GM12873 (cell line): ENCODE measurements at regions not wholly inside any gene's neighbourhood (a gene's known extent, or its start where the extent isn't known, plus 50 kb on each side); places are given as distances from the start of the nearest gene placed in this dataset.

Experiments used
- TF ChIP-seq, protein P1 (sequence below): IDR thresholded peaks from 2 replicates; pipeline ENCODE4 v1.5.1; 2012; ENCODE audit warnings: low read depth, mild to moderate bottlenecking, moderate library complexity, low read length, control low read depth; ENCODE audit not compliant: insufficient read depth; ENCODE audit errors: missing control alignments

- TF ChIP-seq, protein P1, sequence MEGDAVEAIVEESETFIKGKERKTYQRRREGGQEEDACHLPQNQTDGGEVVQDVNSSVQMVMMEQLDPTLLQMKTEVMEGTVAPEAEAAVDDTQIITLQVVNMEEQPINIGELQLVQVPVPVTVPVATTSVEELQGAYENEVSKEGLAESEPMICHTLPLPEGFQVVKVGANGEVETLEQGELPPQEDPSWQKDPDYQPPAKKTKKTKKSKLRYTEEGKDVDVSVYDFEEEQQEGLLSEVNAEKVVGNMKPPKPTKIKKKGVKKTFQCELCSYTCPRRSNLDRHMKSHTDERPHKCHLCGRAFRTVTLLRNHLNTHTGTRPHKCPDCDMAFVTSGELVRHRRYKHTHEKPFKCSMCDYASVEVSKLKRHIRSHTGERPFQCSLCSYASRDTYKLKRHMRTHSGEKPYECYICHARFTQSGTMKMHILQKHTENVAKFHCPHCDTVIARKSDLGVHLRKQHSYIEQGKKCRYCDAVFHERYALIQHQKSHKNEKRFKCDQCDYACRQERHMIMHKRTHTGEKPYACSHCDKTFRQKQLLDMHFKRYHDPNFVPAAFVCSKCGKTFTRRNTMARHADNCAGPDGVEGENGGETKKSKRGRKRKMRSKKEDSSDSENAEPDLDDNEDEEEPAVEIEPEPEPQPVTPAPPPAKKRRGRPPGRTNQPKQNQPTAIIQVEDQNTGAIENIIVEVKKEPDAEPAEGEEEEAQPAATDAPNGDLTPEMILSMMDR = no peak
Measured at GRCh38 chr15:97730315-97730714, 230.2 kb upstream of the ARRDC4 start.

DNA sequence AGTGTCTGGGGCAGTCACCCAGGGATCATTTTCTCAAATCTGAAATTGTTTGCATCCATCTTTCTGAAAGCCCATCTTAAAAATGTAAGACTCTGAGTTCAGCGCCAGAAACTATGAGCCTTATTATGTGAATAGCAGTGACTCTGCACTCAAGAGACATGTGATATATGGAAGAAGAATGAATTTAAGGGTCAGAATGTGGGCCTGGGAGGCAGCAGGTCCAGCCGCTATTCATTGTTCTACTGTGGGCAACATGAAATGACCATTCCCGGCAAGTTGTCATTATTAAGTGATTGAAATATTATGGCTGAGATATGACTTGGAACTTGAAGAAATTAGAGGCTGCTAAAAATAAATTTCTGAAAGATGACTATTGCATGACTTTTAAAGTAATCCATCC lies 228.6 kb upstream of the ARRDC4 start:
- TF ChIP-seq, protein P1 = no peak

DNA sequence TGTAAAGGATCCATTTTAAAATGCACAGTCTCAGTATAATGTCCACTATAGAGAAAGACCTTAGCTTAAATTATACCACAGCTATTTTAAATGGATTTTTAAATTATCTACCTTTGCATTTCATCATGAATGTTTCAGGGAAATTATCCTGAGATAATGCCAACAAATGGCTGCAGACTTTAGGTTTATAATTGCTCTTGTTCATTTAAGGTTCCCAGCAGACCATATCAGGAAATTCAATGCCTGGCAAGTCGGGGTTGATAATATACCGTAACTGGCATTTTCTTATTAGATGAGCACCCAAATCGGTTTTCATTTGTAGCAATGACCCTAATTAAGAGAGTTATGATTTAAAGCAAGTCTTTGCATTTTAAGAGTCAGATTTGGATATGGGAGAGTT lies 227.1 kb upstream of the ARRDC4 start:
- TF ChIP-seq, protein P1 = no peak

DNA sequence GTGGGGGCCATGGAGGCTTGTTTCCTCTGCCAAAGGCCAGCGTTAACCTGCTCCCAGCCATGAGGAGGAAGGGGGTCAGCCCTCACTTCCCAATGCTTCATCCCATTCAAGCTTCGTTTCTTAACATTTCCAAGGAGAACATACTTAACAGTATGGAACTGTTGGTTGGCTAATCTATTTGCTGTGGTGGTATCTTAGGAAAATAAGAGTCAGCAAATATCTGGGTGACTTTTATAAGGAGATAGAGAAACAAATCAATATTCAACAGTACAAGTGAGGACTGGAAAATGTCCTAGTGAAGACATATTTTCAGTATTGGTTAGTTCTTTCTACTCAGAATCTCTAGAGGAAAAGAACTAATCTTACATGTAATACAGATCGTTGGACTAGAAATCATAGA lies 223.8 kb upstream of the ARRDC4 start:
- TF ChIP-seq, protein P1 = no peak

GRCh38 chr15:97745481-97746071 lies 214.9 kb upstream of the ARRDC4 start:
- TF ChIP-seq, protein P1 = peak; percentile 78

DNA sequence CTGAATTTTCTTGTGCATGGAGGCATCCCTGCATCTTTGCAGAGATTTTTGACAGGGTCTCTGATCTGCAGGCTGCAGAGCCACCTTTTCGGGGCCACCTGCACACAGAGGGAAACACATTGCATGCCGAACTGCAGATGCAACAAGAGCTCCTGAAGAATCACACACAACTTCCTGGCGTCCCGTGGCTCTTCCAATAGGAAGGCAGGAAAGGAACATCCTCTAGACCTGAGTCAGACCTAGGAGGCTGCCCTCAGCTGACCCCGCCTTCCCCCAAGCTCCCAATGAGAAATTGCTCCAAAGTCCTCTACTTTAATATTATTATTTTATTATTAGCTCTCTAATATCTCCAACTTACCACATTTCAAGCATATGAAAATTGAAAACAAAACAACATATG lies 213.2 kb upstream of the ARRDC4 start:
- TF ChIP-seq, protein P1 = no peak

- TF ChIP-seq, protein P1 = no peak
Measured at GRCh38 chr15:97748576-97748975, 211.9 kb upstream of the ARRDC4 start.

DNA sequence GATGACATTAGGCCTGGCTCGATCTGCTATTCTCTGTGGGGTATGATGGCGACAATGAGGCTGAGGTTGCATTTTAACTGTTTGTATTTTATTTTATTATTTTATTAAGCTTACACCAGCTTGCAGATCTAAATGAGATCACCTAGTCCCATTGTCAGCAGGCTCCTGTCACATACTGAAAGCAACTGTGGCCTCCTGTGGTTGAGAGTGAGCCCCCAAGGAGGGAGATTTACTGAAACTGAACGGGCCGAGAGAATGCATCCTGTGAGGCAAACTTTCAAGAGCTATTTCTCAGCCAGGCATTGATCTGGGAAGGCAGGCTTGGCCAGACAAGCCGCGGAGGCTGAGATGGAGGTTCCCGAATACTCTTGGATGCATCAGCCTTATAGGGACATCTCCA lies 210.4 kb upstream of the ARRDC4 start:
- TF ChIP-seq, protein P1 = no peak
